Fibroblast of the aortic adventitia (primary cell): ENCODE measurements at regions not wholly inside any gene's neighbourhood (a gene's known extent, or its start where the extent isn't known, plus 50 kb on each side); places are given as distances from the start of the nearest gene placed in this dataset.

ENCODE experiments used
- DNase-seq: peaks from one replicate; pipeline ENCODE4 v3.0.0-alpha.2; 2010; ENCODE audit warnings: low read depth
- H3K4me3 ChIP-seq: 2 replicates; pipeline ENCODE4 v1.5.1; 2011; ENCODE audit warnings: low read depth, mild to moderate bottlenecking, control low read depth, low read length, moderate library complexity
- CTCF ChIP-seq: IDR thresholded peaks from 2 replicates; pipeline ENCODE4 v1.5.1; 2011; ENCODE audit warnings: mild to moderate bottlenecking, low read length, control low read depth, inconsistent platforms; ENCODE audit not compliant: insufficient read depth

GRCh38 chr18:59052965-59053820 is 86.5 kb upstream of the SEC11C start:
- TF ChIP-seq CTCF, result no peak
- H3K4me3 ChIP-seq, result no peak overlapping the region
- DNase-seq, result peak; percentile 75

GRCh38 chr18:59054496-59055287 is 85.0 kb upstream of the SEC11C start:
- H3K4me3 ChIP-seq, result no peak overlapping the region
- DNase-seq, result peak; percentile 3
- no peak for TF ChIP-seq CTCF

GRCh38 chr18:59055345-59056032 is 84.2 kb upstream of the SEC11C start:
- TF ChIP-seq CTCF, result no peak
- no peak for DNase-seq
- H3K4me3 ChIP-seq, result no peak overlapping the region

GRCh38 chr18:59056706-59057492 is 82.8 kb upstream of the SEC11C start:
- peak; percentile 85 for TF ChIP-seq CTCF
- no peak overlapping the region for H3K4me3 ChIP-seq
- DNase-seq, result peak; percentile 76

- DNase-seq, result no peak
- no peak overlapping the region for H3K4me3 ChIP-seq
- TF ChIP-seq CTCF, result no peak
Observed at GRCh38 chr18:59057493-59057795, 82.2 kb upstream of the SEC11C start.

GRCh38 chr18:59057969-59058368 is 81.7 kb upstream of the SEC11C start:
- no peak overlapping the region for H3K4me3 ChIP-seq
- no peak for TF ChIP-seq CTCF
- peak; percentile 88 for DNase-seq
